NK-92 treated with Interleukin-12 subunit alpha and Interleukin-12 subunit beta, amount 100 ng/mL, for 24 hours (cell line): ENCODE measurements at regions not wholly inside any gene's neighbourhood (a gene's known extent, or its start where the extent isn't known, plus 50 kb on each side); places are given as distances from the start of the nearest gene placed in this dataset.

ENCODE experiments used
- DNase-seq: peaks from one replicate; lab custom pipeline; 2025; lab: John Stamatoyannopoulos, UW

DNA sequence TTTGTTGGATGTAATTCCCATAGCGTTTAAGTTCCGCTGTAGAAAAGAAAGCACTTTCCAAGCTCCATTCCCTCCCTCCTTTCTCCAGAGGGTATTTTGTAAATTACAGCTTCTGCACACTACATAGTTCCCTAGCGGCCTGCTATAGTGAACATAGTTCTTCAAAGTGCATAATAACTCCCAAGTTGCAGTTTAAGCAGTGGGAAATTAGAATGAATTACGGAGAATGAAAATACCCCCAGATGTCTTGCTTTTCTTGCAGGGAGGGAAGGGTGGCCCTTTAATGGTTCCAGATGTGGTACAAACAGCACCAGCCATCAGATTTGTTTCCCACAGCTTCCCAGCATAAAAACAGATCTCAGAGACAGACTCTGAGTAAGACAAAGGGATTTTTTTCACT, 893.9 kb downstream of the SUCLG1 start:
- no peak for DNase-seq

DNA sequence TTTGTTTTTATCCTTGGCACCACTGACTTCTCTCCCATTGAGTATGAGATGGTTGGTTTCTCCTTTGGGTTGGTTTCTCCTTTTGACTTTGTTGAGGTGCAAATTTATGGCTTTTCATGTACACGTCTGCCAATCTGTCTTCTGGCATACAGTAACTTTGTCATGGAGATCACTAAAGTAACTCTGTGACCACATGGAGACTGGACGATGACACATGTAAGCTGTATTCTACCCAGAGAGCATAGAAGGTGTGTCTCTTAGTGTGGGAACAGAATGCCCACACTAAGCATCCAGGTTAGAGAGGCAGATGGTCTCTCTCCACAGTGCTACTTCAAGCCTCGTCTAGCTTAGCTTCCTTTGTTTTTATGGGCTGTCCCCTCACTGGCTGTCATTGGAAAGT, 897.5 kb downstream of the SUCLG1 start:
- no peak for DNase-seq

DNA sequence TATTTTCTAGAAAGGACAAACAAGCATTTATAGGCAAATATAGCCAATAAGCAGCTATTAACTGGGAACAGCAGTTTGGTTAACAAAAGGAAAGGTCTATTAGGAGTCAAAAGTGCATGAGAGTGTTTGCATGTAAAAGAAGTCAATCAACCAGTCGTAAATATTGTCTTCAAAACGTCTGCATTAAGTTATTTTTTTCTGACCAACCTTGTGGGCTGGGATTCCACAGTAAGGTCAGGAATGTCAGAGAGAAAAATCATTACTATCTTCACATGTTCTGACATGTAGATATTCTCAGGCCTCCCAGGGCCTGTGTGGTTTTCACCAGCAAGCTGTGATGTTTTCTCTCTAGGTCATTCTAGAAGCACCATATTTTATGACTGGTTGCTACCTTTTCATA, 922.5 kb downstream of the SUCLG1 start:
- DNase-seq = no peak

DNA sequence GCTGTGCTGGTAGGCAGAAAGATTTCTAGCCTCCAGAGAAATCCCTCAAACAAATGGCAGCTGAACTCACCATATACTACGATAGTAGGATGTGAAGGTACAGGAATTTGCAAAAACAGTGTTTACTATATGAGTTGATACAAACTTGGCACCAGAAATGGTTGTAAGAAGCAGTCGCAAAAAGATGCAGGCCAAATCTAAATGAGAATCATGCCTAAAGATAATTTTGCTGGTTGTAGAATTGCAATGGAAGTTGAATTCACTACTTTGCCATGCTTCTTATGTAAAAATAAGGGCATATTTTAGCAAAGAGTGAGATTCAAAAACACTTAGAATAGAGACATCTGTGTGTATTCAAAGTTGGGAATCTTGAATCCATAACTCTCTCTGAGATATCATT, 924.7 kb downstream of the SUCLG1 start:
- DNase-seq = no peak

DNA sequence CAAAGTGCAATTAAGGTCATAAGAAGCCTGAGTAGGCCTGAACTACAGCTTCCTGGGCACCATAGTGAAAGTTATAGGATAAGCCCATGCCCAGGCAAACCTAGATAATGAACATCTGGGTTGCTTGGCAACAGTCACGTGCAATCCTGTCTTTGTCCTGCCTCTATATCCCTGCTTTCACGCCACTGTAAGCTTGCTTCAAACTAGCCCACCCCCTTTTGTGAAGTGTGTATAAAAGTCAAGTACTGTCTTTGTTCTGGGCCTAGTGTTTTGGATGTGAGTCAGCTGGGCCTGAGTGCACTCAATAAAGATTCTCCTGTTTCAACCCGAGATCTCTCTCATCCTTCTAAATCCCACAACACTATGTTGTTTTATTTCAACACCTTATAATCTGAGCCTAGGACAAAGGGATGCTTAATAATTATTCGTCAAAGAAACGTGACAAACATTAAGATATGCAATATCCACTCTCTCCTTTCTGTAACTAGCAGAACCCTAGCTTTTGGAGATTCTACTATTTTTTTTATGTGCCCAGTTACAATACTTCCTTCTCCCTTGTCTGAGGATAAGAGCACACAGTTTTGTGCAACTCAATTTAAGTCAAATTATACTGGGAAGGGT, 927.8 kb downstream of the SUCLG1 start:
- no peak for DNase-seq

DNA sequence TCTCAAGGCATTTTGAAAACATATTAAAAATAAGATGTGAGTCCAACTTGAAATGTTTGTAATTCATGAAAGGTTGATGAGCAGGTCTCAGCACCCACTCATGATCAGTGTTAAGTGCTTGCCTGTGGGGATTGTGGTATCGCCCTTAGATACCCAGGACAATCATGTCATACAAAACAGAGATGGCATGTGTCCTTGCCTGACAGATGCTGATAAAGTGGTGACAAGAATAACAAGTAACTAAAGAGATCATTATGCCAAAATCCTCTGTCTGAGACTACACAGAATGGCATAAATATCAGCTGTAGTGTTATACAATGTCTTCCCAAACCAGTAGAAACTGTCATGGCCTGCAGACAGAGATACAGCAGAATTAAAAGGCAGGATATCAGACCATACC, 930.3 kb downstream of the SUCLG1 start:
- DNase-seq = no peak

DNA sequence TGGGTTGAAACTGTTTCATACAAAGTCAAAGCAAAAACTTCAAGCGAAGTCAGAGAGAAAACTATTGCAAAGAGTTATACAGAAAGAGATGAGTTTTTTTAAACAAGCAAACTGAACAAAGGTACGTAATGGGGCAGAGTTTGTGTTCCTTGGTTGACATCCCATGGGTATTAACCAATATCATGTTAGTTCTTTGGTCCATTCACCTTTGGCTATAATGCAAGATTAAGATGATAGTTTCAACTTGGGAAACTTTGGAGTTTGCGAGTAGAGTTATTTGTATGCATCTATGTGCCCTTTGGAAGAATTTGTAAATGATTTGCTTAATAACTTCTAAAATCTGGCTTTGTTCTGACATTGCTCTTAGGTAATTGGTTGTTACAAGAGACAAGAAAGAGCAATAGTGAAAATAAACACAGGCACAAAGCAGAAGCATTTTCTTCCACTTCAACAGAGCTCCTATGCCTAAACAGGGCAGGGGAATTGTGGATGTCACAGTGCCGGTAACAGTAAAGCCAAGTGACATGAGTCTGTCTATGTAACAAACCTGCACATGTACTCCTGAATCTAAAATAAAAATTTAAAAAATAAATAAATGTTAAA, 936.1 kb downstream of the SUCLG1 start:
- DNase-seq = no peak

DNA sequence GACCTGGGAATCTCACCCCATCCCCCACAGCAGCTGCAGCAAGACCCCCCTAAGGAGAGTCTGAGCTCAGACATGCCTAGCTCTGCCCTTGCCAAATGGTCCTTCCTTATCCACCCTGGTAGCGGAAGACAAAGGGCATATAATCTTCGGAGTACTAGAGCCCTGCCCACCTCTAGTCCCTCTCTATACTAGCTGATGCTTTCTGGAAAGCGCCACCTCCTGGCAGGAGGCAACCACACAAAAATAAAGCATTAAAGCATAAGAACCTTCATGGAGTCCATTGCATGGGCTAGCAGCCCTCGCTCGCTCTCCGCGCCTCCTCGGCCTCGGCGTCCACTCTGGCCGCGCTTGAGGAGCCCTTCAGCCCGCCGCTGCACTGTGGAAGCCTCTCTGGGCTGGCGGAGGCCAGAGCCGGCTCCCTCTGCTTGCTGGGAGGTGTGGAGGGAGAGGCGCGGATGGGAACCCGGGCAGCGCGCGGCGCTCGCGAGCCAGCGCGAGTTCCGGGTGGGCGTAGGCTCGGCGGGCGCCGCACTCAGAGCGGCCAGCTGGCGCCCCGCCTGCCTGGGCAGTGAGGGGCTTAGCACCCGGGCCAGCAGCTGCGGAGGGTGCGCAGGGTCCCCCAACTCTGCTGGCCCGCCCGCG, 941.2 kb downstream of the SUCLG1 start:
- no peak for DNase-seq

DNA sequence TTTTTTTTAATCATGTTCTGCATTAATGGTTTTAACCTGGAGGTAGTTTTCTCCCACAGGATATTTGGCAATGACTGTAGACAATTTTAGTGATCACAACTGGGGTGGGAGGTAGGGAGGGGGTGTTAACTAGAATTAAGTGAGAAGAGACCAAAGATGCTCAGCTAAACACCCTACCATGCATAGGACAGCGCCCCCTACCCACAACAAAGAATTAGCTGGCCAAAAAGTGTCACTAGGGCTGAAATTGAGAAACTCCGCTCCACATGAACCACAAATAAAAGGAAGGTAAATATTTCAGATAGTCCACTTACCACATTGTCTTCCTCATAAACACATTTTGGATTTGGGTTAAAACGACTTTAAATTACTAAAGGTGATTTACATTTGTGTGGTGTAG, 942.6 kb downstream of the SUCLG1 start:
- no peak for DNase-seq

DNA sequence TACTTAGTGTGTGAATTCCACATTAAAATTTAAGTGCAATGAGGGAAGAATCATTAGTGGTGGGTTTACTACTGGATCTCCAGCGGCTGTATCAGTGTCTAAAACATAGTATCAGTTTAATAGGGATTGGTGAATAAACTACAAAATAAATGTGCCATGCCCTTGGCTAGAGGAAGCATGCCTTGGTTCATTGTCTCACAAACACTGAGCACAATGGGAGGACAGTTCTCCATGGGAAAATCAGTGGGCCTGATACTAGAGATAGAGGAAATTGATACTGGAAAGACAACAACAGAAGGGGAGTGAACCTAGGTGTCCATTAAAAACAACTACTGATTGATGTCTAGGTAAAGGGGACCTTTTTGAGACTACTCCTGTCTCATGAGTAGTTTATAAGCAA, 971.6 kb downstream of the SUCLG1 start:
- DNase-seq = no peak

DNA sequence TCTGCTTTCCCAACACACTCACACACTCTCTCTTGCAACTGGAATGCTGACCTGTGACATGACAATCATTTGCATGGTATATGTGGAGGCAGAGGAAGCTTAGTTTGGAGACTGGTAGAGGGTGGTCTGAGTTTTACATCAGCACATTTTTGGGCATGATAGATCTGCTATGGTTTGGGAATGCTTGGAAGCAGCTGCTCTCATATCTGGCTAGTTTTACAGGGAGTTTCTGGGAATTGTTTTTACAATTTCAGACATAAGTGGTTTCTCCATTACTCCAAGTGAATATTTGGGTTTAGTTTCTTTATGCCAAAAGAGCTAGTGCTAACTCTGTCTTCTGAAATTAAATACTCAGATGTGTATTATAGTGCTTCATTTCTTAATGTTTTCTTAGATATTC, 977.6 kb downstream of the SUCLG1 start:
- no peak for DNase-seq

DNA sequence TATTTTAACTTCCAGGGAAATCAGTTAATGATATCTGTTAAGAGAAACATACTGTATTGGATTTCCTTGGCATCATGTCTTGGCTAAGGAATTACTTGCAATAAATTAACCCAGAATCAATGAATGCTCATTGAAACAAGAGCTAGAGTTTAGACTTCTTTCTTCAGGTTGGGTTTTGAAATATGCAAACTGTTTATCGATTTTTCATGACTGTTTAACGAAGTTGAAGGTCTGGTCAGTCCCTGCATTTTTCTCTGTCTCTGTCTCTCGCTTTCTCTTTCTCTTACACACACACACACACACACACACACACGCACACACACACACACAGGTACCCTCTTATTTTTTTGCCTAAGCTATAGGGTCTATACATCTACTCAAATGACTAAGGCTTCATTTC, 981.0 kb downstream of the SUCLG1 start:
- DNase-seq = no peak

DNA sequence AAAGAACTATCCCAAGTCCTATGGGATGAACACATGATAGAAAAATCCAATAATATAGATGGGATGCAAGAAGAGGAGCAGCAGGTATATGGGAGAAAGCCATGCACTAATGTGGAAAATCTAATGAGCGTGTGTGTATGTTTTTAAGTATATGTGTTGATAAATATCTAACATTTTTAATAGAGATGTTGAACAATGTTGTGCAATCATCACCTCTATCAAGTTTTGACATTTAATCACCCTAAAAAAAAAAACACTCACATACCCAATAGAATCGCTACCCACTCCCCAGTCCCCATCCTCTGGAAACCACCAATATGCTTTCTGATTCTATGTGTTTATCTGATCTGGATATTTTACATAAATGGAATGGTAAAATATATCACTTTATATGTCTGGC, 983.7 kb downstream of the SUCLG1 start:
- no peak for DNase-seq

DNA sequence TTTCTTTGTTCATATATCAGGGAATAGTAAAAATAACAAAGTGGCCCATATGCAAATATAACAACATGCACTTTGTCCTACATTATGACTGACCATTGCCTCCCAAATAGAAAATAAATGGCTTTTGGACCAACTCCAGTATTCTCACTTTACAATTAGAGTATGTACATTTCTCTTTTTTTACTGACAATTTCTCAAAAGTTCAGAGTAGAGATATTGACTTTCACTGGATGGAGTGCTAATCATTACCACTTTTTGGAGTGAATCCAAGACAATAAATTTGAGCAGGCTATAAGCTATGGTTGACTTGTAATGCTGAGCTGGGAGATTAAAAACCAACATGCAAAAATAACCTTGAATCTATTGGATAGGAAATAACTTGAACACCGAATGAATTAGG, 987.4 kb downstream of the SUCLG1 start:
- no peak for DNase-seq

DNA sequence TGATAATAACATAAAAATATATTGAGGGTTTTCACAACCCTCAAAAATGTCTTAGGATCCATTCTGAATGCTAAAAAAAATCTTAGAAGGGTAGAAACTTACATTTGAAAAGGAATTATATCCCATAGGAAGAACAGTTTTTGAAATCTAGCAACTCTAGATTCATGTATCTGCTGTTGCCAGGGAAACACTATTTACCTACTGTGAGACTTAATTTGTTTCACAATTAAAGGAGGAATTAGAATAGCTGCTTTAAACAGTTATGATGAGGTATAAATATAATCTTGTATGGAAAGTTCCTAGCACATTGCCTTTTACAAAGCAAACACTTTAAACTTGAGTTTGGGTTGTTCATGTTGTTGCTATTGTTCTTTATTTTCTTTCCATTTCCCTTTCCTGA, 988.2 kb downstream of the SUCLG1 start:
- no peak for DNase-seq

DNA sequence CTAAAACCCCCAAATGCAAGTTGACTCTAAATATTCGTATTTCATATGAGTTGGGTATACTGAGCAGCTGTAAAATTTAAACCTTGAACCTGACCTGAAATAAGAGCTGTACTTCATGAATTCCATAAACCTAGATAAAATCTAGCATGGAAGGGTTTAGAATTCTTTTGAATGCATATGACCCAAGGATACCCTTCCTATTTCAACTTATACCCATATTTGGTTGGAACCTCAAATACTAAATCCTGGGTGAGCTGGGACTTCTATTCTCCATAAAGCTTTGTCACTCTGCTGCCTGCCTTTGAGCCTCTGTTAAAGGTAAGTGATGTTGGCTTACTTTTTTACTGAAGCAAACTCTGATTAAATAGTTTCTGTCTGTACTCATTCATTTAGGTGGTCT, 994.6 kb downstream of the SUCLG1 start:
- no peak for DNase-seq

DNA sequence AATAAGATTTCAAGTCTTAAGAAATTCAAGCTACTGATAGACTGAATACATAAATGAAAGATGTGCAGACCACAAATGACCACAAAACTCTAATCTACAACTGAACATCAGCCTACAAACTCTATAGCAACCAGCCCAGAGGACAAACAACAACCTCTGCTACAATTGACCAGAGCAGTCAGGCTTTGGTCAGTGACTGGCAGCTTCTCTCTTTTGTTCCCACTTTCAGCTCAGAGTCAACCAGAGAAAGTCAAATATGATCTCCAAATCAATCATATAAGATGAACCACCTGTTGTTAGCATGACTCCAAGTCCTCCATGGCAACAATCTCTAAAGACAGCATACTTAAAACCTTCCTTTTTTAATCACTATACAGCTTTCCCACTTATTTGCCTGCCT, 996.2 kb downstream of the SUCLG1 start:
- no peak for DNase-seq

DNA sequence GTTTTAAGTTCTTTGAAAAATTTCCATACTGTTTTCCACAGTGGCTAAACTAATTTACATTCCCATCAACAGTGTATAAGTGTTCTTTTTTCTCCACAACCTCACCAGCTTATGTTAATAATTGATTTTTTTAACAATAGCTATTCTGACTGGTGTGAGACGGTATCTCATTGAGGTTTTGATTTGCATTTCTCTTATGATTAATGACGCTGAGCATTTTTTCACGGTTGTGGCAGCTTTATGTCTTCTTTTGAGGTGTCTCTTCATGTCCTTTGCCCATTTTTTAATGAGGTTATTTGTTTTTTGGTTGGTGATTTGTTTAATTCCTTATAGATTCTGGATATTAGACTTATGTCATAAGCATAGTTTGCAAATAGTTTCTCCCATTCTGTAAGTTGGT, 997.9 kb downstream of the SUCLG1 start:
- DNase-seq = no peak

DNA sequence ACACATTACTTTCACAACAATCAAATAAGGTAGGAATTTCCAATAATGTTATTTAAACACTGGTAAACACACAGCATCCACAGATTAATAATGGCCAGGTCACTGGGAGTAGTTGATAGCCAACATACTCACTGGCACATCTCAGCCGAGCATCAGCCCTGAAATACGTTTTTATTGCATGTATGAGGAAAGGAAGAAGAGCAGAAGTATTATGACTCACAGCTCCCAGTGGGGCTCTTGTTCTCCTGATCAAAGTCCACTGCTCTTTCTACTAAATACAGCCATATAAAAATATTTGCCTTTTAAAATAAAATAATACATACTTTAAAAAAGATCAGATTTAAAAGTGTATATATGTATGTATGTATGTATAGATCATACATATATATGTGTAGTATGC, 999.6 kb downstream of the SUCLG1 start:
- DNase-seq = no peak

DNA sequence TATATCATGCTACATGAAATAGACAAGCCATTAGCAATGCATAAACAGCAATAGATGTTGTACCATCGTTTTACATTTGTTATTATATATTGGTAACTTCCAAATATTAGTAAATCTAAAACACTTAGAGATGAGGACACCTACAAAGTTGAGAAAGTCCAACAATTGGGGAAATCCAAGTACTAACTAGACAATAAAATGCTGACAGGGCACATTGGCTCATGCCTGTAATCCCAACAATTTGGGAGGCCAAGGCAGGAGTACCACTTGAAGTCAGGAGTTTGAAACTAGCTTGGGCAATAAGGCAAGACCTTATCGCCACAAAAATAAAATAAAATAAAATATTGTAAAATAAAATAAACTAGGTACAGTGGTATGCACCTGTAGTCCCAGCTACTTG, 1023.1 kb downstream of the SUCLG1 start:
- DNase-seq = no peak

DNA sequence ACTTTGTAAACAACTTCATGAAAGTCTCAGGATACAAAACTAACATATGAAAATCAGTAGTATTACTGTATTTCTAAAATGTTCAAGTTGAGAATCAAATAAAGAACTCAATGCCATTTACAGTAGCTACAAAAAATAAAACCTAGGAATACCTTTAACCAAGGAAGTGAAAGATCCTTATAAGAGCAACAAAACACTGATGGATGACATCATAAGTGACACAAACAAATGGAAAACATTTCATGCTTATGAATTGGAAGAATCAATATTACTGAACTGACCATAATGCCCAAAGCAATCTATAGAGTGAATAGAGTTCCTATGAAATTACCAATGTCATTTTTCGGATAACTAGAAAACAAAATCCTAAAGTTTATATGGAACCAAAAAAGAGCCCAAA, 1038.1 kb downstream of the SUCLG1 start:
- DNase-seq = no peak

DNA sequence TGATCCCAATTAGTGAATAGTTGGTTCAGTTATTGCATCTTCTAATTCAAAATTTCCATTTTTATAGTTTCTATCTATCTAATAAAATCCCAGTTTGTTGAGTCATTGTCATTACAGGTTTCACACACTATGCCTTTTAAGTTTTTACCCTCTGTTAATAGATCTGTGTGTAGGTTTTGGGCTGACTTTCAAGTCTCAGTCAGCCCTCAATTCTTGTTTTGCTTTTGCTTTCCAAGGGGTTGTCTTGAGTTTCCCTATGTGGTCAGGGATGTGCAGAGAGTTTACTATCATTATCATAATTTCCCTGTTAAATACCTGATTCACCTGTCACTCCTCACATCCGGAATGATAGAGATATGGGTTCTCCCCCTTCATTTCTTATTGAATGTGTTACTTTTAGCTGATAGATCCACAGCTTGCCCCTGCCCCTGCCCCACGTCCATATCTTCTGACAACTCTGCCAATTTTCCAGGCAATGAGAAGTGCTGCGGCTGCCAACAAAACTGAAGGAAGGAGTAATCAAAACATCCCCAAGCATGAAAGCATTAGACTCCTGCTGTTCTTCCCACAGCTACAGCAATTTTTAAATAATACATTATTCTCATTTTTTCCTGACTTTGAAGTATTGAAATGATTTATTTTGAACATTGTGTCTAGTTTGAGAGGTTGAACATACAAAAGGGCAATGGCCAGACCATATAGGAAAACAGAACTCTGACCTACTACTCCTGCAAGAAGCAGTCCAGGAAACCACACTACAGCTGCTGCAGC, 1064.8 kb downstream of the SUCLG1 start:
- no peak for DNase-seq

DNA sequence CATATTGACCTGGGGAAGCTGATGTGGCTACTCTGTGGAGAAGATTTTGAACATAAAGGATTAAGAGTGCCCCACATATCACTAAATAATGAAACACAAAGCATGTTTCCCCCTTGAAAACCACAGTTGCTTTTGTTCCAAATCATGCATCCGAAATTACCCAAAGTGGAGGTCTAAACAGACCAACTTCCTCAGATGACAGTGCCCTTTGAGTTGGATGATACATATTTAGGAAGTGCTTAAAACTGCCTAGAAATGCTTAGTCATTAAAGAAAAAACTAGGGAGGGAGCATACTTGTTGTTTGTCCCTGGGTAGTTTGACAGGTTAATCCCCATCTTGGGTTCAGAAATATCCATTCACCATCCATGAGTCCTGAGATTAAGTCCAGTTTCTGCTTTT, 1070.3 kb downstream of the SUCLG1 start:
- no peak for DNase-seq
